ENCODE measurements at regions not wholly inside any gene's neighbourhood (a gene's known extent, or its start where the extent isn't known, plus 50 kb on each side); places are given as distances from the start of the nearest gene placed in this dataset.

DNA sequence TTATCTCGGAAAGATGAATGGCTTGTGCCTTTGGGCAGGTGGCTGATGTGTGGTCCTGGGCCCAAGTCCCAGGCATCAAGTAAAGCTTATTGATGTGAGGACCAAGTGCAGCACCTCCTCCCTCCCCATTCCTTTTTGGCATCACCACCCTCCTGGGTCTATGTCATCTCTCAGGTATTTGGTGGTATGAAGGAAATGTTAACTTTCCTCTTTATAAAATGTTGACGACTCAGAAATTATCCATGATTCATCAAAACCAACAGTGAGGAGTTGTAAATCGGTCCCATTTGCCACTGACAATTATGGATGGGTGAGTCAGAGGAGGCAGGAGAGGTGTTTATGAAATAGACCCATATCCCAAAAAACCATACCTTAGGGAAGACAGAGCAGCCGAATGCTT is 229.4 kb upstream of the GATB start:
- DNase-seq (ENCODE audit: low spot score): no peak

DNA sequence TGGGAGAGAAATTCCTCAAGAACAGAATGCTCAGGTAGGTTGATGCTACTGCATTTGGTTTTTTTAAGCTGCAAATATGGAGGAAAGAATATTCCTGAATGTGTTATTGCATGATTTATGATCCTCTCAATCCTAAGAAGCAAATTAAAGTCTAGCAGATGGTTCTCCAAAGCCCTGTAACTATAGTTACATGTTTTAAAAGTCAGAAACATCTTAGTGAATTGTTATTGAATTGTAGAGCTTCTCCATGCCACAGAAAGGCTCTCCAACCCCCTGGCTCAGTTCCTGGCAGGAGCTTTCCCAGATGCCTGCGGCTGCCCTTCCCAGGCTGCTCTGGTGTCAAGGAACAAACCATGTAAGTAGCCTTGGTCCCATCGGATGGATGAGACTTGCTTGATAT is 227.8 kb upstream of the GATB start:
- DNase-seq (ENCODE audit: low spot score): no peak

DNA sequence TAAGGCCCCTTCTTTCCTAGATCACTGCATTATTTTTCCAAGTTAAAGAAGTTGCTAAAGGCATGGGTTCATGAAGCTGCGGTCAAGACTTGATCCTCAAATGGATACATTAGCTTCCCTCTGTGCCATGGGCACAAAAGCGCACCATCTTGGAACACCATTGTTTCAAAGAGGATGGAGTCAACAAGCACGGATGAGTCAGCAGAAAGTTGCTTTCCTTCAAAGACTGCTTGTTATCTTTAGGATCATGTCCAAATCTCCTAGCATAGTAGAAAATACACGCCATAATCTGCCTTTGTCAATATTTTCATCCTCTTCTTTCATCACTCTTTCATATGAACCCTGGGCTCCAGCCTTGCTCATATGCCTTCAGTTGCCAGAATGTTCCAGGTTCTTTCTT is 226.8 kb upstream of the GATB start:
- DNase-seq (ENCODE audit: low spot score): no peak

DNA sequence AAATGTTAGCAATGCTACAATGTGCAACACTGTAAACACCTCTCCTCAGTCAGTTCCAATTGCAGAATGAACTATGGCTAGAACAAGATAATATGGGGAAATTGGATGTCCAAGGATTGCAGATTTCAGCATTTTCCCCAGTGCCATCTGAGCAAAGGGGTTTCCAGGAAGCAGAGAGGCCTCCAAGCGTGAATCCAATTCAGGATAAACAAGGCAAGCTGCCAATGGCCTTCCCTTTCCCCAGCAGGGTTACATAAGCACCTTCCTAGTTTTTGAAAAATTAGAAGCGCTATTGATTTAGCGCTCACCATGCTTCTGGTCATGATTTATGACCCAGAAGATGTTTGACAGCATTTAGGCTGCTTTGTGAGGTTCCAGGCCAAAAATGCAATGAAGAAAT is 223.0 kb upstream of the GATB start:
- no peak for DNase-seq (ENCODE audit: low spot score)

DNA sequence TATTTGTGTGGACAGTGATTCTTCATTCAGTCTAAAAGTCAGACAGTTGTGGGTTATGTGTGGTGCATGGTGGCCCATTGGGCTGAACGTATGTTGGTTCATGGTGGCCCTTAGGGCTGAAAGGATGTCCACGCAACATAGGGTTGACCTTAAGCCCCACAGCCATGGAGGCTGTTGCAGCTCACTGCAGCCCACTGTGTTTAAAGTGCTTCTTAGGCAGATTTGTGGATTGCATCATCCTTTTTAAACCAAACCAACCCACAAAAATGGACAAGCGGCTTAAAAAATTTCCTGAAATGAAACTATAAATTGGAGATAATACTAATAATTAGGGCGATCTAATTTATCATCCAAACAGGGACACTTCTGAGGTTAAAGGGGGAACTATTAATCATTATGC is 219.0 kb upstream of the GATB start:
- DNase-seq (ENCODE audit: low spot score): no peak

- DNase-seq (ENCODE audit: low spot score): no peak
Measured at GRCh38 chr4:151968643-151969042, 207.8 kb upstream of the GATB start.

DNA sequence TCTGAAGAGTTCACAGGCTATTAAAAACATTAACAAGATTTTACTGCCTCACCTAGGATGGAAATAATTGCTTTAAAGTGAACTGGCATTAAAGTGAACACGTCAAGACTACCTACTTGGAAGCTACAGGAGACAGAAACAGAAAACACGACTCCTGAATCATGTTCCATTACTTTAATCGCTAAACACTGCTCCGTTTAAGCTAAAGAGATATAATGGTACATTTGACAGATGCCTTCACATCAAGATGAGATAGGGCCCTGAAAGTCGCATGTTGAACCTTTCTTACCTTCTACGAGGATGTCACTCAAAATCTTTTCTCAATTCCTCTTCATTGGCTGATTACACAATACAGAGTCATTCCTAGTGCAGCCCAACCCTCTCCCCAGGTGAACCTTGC is 206.3 kb upstream of the GATB start:
- DNase-seq (ENCODE audit: low spot score): no peak

- no peak for DNase-seq (ENCODE audit: low spot score)
Measured at GRCh38 chr4:151962138-151962823, 201.5 kb upstream of the GATB start.

- DNase-seq (ENCODE audit: low spot score): no peak
Measured at GRCh38 chr4:151961456-151961855, 200.6 kb upstream of the GATB start.

DNA sequence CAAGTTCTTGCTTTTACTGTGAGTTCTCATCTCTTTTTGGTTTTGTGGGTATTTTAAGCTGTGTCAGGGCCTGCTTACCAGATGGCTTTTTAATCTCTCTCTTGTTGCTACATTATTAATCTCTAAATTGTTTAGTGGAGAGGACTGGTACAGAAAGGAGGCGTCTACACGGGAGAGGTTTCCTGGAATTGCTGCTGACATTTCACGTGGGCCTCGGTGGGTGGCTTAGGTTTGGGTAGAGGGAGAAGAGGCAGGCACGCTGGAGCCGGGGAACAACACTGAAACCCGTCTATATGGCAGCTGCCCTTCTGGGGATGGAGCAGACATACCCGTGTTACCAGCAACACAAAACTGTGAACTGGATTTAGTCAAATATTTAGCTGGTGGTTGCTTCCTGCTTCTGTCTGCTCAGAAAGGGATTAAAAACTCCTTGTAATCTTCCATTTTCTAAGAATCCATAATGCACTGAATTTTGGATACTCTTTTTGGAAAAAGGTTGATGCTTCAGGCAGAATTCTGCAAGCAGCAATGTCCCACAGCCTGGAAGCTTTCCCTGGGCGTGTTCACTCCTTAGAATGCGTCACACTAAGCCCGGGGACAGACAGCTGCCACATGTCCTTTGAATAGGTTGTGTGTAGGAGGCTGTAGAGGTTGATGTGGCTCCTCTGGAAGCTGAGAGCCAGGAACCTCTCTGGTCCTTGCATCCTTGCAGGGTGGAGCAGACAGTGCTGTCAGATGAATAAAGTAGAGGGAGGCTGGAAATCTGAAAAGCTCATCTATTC is 199.8 kb upstream of the GATB start:
- no peak for DNase-seq (ENCODE audit: low spot score)

DNA sequence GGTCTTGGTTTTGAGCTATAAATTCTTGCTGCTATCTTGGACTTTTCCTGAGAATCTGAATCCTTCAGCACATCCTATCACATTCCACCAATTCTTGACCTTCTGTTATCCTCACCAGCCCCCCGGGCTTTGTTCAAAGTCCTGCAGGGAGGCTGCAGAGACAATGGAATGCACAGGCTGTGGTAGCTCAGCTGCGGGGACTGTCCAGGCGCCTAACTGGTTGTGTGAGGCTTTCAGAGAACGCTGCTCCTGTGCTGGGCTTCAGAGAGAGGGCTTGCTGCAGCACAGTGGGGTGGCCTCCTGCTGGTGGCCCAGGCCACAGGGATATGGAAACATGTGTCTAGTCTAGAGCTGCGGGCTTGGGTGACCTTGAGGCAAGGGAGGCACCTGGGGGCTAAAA is 196.3 kb upstream of the GATB start:
- DNase-seq (ENCODE audit: low spot score): no peak

- no peak for DNase-seq (ENCODE audit: low spot score)
Measured at GRCh38 chr4:151955721-151956380, 195.0 kb upstream of the GATB start.

DNA sequence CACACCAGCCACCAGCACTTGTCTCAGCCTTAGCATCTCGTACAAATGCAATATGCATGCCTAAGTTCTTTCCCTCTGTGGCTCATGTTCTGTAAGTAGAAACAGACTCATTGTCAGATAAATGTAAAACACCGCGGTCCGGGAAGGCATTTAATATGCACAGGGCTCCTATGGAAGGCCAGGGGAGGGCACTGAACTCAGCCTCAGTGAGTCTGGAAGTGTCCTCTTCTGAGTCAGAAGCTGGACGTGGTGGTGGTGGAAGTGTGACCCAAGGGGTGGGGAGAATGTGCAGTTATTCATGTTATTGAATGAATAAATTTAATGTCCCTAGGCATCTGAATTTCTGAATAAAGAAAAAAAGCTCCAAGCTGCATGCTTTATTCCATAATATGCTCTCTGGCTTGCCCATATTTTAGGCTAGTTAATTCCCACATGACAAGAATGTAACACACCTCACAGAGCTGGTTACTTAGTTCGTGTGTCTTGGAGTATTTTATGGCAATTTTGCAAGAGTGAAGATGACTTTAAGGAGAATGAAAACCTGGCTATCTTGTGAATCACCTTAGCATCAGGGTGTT is 193.1 kb upstream of the GATB start:
- DNase-seq (ENCODE audit: low spot score): no peak

DNA sequence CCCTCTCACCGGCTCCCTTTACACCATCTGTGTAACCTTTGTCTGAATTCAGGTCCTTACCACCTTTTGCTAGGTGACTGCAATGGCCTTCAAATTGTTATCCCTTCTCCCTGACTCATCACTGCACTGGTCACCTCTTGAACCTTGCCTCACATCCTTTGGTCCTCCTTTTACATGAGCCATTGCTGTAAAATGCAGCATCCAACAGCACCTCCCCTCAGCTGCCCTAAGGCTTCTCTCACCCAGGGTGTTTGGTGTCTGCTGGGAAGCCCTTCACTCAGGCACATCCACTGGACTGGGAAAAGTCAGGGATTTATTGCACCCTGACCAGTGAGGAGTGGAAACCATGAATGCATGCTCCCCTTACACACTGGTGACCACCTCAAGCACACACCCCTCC is 192.5 kb upstream of the GATB start:
- no peak for DNase-seq (ENCODE audit: low spot score)

- DNase-seq (ENCODE audit: low spot score): no peak
Measured at GRCh38 chr4:151952711-151953254, 192.0 kb upstream of the GATB start.

DNA sequence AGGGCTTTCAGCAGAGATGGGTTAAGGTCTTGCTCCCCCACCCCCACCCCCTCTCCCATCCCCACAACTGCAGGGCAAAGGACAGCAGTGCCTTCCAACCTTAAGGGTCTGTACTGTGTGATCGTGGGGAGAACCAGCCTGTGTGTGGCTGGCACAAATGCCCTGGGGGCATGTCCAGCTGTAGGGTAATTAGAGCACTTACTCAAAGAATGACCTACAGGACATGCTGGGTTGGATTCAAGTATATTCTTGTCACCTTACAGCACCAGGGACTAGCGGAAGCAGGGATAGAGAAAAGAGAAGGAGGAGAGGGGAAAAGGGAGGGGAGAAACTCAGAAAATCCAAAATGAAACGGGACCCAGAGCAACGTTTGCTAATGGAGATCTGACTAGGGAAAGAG is 191.3 kb upstream of the GATB start:
- DNase-seq (ENCODE audit: low spot score): no peak

DNA sequence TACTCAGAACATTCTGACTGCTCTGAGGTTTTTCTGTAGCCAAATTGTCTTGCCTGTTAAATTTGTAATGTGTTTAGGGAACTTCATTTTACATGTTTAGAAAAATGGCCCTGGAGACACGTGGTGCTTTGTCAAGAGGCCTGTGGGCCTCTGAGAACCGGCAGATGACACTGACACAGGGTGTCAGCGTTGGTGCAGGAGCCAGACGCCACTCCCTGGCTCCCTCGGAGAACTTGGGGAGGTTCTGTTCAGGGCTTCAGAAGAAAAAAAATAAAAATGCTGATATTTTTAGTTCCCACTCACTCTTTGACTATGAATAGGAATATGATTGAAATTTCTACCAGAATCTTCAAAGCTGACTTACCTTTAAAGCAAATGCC is 190.9 kb upstream of the GATB start:
- no peak for DNase-seq (ENCODE audit: low spot score)

- no peak for DNase-seq (ENCODE audit: low spot score)
Measured at GRCh38 chr4:151950993-151951670, 190.3 kb upstream of the GATB start.

DNA sequence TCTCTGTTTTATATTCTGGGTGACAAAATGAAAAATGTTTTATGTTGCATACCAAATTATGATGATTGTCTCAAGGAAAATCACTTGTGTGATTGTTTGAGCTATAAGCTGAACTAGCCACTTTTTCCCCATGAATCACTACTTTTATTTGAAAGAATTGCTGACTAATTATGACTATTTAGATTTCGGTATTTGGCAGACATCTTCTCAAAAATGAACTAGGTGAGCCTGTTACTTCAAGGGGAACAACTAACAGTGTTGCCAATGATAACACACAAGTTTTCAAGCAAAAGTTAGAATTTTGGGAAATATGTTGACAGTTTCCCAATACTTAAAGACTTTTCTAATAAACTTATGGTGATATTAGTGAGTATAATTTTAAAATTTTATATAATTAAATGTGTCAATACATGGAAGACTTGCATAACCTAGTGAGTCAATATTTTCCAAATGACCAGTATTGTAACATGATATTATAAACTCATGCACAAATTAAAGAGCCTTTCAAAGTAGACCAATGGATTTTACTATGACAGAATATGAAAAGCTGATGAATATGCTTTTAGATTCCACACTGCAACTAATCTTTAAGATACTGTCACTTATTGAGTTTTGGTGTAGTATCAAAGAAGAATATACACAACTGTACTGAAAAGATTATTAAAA is 187.7 kb upstream of the GATB start:
- DNase-seq (ENCODE audit: low spot score): no peak

GRCh38 chr4:151946718-151947117 is 185.9 kb upstream of the GATB start:
- no peak for DNase-seq (ENCODE audit: low spot score)

DNA sequence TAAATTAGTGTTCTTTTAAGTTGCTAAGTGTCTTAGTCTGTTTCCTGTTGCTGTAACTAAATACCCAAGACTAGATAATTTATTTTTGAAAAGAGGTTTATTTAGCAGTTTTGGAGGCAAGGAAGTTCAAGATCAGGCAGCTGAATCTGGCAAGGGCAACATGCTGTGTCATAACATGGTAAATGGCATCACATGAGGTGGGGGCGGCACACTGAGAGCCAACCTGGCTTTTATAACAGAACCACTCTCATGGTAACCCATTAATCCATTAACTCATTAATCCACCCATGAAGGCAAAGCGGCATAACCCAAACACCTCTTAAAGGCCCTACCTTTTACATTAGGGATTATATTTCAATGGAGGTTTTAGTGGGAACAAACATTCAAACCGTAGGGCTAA is 182.2 kb upstream of the GATB start:
- DNase-seq (ENCODE audit: low spot score): no peak
